Stimulated activated CD4-positive, alpha-beta T cell treated with anti-CD3 and anti-CD28 coated beads, Interleukin-1b, Interleukin-23, amount 100 ng/mL, for 48 hours (primary cell): ENCODE measurements at regions not wholly inside any gene's neighbourhood (a gene's known extent, or its start where the extent isn't known, plus 50 kb on each side); places are given as distances from the start of the nearest gene placed in this dataset.

Experiments
- DNase-seq: peaks from one replicate; pipeline ENCODE4 v3.0.0-alpha.2; 2020

- DNase-seq: no peak
Observed at GRCh38 chr14:101476258-101476915, 84.9 kb upstream of the DIO3 start.

DNA sequence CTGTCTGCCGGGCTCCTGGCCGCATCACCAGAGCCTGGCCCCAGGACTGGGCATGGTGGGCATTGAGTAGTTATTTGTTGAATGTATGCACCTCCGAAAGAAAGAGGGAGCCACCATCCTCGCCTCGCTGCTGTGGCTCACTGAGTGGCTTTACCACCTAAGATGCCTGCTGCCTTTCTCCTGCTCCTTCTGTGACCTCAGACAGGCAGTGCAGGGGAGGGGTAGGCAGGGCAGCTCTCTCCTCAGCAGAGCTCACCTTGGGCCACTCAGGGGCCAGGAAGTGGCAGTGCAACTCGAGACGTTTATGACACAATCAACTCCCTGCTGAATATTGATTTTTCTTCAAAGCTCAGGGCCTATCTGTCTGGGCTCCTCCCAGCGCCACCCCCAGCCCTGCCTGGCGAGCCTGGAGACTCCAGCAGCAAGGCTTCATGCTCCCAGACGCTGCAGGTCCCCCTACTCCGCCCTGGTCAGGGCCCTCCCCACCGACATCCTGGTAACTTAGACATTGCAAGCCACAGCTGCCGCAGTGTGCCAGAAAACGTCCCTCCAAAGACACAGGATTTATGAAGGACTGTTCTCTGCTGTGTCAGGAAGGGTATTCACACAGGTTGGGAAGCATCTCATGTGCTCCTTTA lies 84.3 kb upstream of the DIO3 start:
- no peak for DNase-seq

DNA sequence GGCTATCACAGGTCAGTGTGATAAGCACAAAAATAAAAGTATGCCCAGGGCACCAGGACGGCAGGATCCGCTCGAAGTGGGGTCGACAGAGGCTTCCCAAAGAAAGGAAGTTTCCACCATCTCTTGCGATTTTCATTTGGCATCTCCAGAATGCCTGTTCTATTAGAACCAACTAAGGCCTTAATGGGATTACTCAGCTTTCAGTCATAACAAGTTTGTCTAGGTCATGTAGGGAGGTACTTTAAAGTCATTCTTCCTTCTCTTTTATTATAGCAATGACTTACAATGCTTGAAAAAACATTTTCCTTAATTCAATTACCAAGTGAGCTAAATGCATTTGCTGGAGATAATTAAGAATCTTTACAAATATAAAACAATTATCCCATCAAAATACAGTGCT lies 83.6 kb upstream of the DIO3 start:
- no peak for DNase-seq

GRCh38 chr14:101478096-101478495 lies 83.2 kb upstream of the DIO3 start:
- no peak for DNase-seq

DNA sequence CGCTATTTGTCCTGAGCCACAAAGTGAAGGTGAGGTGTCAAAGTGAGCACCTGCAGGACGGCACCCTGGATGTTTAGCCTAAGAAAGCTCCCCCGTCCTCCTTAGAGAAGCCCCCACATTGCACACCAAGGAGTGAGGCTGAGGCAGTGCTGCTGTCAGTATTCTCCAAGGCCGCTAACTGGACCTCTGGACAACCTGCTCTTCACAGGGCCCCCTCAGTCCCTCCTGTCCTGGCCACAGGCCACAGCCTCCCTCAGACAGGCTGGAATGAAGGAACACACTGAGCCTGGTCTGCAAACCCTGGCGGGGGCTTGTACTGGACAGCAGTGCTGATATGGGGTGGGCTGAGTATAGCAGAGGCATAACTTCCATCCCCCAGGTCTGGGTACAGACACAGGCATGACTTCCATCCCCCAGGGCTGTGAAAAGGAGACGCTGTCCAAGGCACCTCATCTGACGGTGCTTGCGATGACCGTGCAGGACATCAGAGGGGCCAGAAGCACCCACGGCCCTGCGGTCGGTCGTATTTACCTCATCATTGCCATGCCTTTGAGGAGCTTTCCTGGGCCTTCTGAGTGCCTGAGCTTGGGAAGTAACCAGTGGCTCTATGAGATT lies 82.4 kb upstream of the DIO3 start:
- no peak for DNase-seq

GRCh38 chr14:101480022-101480746 lies 81.1 kb upstream of the DIO3 start:
- no peak for DNase-seq

DNA sequence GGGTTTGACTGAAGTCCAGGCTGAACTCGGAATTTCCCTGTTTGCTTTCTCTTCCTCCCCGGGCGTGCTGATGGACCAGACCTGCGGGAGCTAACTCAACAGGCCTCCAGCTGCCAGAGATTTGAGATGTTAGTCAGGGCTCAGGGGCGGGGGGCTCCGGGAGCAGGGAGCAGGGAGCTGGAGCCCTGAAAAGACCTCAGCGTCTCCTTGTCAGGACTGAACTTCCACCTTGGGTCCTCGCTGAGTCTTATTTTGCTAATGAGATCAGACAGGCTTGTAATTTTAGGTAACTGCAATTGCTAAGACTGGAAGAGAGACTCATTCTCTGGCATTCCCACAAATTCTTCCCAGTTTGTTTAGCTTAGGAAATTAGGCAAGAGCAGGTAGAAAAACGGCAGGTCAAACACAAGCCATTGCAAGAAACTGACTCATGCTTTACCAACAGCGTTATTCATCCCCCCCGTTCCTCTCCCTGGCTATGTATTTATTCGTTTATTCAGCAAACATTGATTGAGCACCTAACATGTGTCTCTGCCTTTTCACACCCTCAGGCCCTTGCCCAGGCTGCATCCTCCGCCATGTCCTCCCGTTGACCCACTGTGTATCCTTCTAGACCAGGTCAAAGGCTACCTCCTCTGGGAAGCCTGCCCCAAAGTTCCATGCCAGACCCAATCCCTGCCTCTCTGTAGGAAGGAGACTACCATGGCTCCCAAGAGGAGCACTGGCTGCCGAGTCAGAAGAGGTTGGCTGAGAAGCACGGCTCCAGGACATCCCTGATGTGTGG lies 80.4 kb upstream of the DIO3 start:
- no peak for DNase-seq

DNA sequence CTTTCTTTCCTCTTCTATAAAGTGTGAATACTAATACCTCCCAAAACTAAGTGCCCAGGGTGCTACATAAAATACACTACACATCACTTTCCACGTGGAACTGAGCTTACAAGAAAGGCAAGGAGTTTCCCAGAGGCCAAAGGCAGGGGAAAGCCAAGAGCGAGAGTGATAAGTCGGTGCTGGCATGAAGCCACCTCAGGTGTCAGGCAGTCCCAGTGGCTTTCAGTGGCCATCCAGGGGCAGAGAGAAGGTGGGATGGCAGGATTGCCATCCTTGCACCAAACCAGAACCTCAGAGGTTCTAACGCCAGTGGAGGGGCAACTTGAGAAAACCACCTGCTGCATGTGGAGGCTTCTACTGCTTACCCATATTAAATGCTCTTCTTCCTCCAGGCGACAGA lies 79.7 kb upstream of the DIO3 start:
- DNase-seq: no peak

DNA sequence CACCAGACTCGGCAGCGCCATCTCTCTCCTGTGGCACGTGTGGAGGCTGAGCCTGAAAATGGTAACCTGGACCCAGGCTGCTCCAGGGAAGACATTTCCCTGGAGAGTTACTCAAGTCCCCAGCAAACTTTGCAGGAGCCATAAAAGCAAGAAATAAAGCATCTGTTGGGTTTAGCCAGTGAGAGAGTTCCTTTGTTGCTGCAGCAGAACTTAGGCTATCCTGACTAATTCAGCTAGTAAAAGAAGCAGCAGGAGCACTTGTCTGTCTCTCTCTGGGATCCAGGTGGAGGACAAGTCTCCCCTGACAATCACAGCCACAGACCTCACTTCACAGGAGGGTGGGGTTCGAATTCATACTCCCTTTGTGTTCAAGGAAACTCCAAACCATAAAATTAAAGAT lies 79.2 kb upstream of the DIO3 start:
- DNase-seq: no peak

- no peak for DNase-seq
Observed at GRCh38 chr14:101483829-101484228, 77.5 kb upstream of the DIO3 start.

GRCh38 chr14:101489092-101489760 lies 72.1 kb upstream of the DIO3 start:
- DNase-seq: no peak

GRCh38 chr14:101490771-101491170 lies 70.5 kb upstream of the DIO3 start:
- DNase-seq: no peak

DNA sequence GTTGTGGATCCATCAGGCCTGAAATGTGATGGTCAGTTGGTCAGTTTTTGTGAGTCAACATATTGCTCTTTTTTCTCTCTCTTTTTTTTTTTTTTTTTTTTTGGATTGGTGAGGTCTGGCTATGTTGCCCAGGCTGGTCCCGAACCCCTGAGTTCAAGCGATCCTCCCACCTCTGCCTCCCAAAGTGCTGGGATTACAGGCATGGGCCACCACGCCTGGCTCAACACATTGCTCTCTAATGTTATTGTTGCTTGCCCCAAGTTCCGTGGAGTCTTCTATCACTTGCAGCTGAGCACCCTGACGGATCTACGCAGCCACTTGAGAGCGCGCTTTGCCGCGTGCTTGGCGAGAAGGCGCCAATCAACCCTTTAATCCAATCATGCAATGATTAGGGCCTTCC lies 69.5 kb upstream of the DIO3 start:
- DNase-seq: no peak

GRCh38 chr14:101492716-101493115 lies 68.6 kb upstream of the DIO3 start:
- DNase-seq: no peak

DNA sequence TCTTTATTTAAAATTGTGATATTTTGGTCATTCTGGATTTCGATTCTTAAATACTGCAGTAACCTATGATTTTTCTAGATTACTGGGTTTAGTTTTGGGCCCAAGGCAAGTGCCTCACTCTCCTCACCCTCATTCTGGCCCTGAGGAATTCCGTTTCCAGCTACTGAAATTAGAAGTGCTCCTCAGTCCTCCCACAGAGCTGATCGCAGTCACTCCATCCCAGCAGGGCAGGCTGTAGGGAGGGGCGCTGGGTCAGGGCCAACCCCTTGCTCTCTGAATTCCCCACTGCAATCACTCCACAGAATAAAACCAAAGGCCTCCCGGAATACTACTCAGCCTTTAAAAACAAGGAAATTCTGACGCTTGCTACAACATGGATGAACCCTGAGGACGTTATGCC lies 66.5 kb upstream of the DIO3 start:
- no peak for DNase-seq

DNA sequence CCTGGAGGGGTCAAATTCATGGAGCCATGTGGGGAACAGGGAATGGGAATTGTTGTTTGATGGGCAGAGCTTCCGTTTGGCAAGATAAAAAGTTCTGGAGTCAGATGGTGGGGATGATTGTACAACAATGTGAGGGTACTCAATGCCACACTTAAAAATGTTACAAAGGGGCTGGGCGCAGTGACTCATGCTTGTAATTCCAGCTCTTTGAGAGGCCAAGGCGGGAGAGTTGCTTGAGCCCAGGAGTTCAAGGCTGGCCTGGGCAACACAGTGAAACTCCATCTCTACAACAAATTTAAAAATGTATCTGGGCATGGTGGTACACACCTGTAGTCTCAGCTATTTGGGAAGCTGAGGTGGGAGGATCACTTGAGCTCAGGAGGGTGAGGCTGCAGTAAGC lies 66.0 kb upstream of the DIO3 start:
- DNase-seq: no peak

GRCh38 chr14:101495827-101496775 lies 65.2 kb upstream of the DIO3 start:
- DNase-seq: no peak

GRCh38 chr14:101496776-101497683 lies 64.3 kb upstream of the DIO3 start:
- no peak for DNase-seq

DNA sequence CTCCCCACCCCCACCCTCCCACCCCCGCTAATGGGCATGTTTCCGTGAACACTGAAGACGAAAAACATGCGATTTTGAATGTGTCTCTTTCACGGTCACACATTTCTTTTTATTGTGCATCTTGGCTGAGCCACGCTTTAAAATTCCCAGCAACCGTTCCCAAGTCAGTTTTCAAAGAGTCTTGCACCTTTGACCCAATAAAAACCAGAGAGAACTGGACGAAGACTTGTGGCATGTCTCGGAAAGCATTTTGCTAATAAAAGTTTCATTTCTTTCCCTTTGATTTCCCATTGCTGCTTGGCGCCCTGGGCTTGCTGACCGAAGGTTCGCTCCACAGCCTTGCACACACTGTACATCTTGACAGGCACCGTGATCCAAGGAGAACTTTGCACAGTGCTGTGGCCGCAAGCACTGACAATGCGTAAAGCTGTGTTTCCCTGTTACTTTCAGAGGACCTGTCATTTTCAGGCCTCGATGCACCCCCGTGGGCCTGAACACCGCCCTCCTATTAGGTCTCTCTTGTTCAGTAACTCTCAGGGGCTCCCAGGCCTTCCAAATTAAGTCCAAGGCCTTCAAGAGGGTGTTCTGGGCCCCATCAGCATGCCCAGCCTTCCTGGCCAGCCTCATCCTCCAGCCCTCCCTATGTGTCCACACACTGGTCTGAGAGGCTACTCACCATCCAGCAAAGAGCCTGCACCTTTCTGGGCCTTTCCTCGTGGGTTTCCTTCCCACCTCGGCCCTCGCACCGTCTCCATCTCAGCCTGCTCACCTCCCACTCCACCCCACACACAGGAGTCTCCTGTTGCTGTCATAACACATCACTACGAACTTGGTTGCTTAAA lies 63.4 kb upstream of the DIO3 start:
- no peak for DNase-seq
